ENCODE measurements at regions not wholly inside any gene's neighbourhood (a gene's known extent, or its start where the extent isn't known, plus 50 kb on each side); places are given as distances from the start of the nearest gene placed in this dataset.

GRCh38 chr9:16356196-16356765 is 514.2 kb downstream of the BNC2 start:
- TF ChIP-seq EZH2 (IDR thresholded peaks at IDR 0.05; ENCODE audit: low read length) (no peak), CTCF (optimal IDR thresholded peaks at IDR 0.05 in 1 of 3, IDR thresholded peaks at IDR 0.05 in 1 of 3, conservative IDR thresholded peaks at IDR 0.05 in 1 of 3; ENCODE audit: extremely low read depth in 1 of 3, insufficient read depth in 2 of 3, low read length in 3 of 3) (no peak)
